HG03066 (cell line): ENCODE measurements at regions not wholly inside any gene's neighbourhood (a gene's known extent, or its start where the extent isn't known, plus 50 kb on each side); places are given as distances from the start of the nearest gene placed in this dataset.
"Not testable (repeated sequence)": the region's sequence is repeated elsewhere in the genome, so short reads cannot be mapped to it uniquely, and the experiment has no call there.

Experiments
- ATAC-seq: cut with Tn5 transposase; IDR thresholded peaks from one replicate; pipeline ENCODE4 v1.9.1; 2021; ENCODE audit warnings: low read depth; ENCODE audit not compliant: unreplicated experiment

GRCh38 chr3:34890247-34890646, 749.1 kb upstream of the ARPP21 start:
- no peak for ATAC-seq

- no peak for ATAC-seq
Measured at GRCh38 chr3:34891941-34892340, 747.4 kb upstream of the ARPP21 start.

GRCh38 chr3:34895841-34896240, 743.5 kb upstream of the ARPP21 start:
- no peak for ATAC-seq

DNA sequence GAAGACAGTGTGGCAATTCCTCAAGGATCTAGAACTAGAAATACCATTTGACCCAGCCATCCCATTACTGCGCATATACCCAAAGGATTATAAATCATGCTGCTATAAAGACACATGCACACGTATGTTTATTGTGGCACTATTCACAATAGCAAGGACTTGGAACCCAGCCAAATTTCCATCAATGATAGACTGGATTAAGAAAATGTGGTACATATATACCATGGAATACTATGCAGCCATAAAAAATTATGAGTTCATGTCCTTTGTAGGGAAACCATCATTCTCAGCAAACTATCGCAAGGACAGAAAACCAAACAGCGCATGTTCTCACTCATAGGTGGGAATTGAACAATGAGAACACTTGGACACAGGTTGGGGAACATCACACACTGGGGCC, 729.6 kb upstream of the ARPP21 start:
- not testable (repeated sequence) for ATAC-seq

- ATAC-seq, result no peak
Measured at GRCh38 chr3:34919025-34919424, 720.3 kb upstream of the ARPP21 start.

- ATAC-seq, result no peak
Measured at GRCh38 chr3:34920806-34921205, 718.5 kb upstream of the ARPP21 start.

GRCh38 chr3:34924961-34925360, 714.4 kb upstream of the ARPP21 start:
- no peak for ATAC-seq

DNA sequence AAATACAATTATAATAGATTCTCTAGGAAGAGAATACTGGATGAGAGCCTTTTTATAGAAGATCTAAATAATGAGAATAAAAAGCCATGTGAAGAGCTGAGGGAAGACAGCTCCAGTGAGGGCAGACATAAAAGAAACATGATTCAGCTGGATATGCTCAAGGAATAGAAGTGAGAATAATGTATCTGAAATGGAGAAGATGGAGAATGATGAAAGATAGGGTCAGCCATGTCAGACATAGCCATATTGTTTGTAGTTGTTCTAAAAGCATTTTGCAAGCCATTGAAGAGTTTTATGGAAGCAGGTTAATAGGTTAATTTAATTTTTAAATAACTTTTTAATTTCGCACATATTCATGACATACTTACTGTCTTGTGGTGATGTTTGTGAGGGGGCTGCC, 713.5 kb upstream of the ARPP21 start:
- ATAC-seq, result no peak

- no peak for ATAC-seq
Measured at GRCh38 chr3:34929036-34929435, 710.3 kb upstream of the ARPP21 start.

- no peak for ATAC-seq
Measured at GRCh38 chr3:34934660-34935059, 704.7 kb upstream of the ARPP21 start.

- no peak for ATAC-seq
Measured at GRCh38 chr3:34938784-34939183, 700.5 kb upstream of the ARPP21 start.

DNA sequence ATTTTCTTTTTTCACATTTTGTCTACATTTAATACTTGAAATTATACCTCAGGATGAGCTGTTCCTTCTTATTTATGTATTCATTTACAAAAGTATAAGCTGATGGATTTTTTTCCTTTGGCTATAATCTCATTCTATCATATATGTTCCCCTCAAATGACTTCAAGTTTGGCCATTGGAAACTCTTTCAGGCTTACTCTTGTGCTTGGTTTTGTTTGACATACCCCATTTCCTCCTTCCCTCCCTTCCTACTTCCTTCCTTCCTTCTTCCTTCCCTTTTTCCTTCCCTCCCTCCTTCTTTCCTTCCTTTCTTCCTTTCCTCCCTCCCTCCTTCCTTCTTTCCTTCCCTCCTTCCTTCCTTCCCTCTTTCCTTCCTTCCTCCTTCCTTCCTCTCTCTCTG, 697.1 kb upstream of the ARPP21 start:
- ATAC-seq, result no peak

- no peak for ATAC-seq
Measured at GRCh38 chr3:34947834-34948233, 691.5 kb upstream of the ARPP21 start.

DNA sequence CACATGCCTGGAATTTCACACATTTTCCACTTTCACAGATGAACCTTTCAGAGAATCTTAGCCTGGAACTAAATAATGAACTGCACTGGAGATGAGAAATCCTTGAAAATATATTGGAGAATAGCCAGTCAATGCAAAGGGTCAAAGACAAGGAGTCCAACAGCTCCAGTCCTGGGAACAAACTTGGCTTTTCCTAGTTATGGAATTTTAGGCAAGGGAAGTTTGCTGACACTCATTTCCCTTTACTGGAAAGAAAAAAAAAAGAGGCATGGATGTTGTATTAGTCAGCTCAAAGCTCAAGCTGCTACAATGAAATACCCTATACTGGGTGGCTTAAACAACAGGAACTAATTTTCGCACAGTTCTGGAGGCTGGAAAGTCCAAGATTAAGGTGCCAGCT, 690.8 kb upstream of the ARPP21 start:
- no peak for ATAC-seq

GRCh38 chr3:34955680-34956079, 683.6 kb upstream of the ARPP21 start:
- ATAC-seq, result no peak

- no peak for ATAC-seq
Measured at GRCh38 chr3:34956511-34956910, 682.8 kb upstream of the ARPP21 start.

- ATAC-seq, result no peak
Measured at GRCh38 chr3:34957677-34958076, 681.6 kb upstream of the ARPP21 start.

DNA sequence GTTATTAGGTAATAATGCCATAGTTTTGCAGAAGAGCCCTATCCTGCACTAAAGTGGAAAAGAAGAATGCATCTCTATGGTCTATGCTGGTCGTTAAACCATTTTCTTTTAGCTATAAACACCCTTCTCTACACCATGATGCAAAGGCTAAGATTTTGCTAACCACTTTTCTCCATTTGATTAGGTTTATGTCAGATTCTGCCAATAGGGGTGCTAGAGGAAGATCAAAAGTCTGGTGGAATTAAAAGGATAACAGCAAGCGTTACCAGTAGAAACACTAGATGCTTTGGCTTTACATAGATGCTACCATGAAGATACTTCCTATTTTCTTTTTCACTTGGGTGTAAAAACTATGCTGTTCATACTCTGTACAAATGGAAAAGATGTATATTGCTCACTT, 669.8 kb upstream of the ARPP21 start:
- ATAC-seq, result no peak

DNA sequence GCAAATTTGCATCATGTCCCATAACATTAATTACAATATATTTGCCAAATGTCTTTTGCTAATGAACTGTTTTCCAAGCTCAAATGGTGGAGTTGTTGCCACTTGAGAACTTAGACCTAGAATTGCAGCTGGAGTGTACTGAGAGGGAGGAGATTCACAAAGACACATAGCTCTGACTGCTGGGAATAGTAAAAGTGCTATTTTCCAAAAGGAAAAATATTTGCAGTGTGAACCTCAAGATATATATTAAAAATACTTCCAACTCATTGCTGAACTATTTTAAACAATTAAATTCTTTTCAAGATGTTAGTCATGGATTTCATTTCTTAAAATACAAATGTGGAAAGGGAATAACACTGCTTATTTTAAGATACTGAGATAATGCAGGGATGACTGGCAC, 666.8 kb upstream of the ARPP21 start:
- ATAC-seq, result no peak

- no peak for ATAC-seq
Measured at GRCh38 chr3:34973586-34973985, 665.7 kb upstream of the ARPP21 start.

- ATAC-seq, result no peak
Measured at GRCh38 chr3:34983631-34984030, 655.7 kb upstream of the ARPP21 start.

GRCh38 chr3:34988296-34988695, 651.0 kb upstream of the ARPP21 start:
- ATAC-seq, result no peak

GRCh38 chr3:34995796-34996430, 643.4 kb upstream of the ARPP21 start:
- no peak for ATAC-seq
